Myocyte (in vitro differentiated cells): ENCODE measurements at regions not wholly inside any gene's neighbourhood (a gene's known extent, or its start where the extent isn't known, plus 50 kb on each side); places are given as distances from the start of the nearest gene placed in this dataset.
"Not testable (repeated sequence)": the region's sequence is repeated elsewhere in the genome, so short reads cannot be mapped to it uniquely, and the experiment has no call there.

Source experiments
- DNase-seq: peaks from one replicate; pipeline ENCODE4 v3.0.0-alpha.2; 2012; ENCODE audit warnings: low read depth

DNA sequence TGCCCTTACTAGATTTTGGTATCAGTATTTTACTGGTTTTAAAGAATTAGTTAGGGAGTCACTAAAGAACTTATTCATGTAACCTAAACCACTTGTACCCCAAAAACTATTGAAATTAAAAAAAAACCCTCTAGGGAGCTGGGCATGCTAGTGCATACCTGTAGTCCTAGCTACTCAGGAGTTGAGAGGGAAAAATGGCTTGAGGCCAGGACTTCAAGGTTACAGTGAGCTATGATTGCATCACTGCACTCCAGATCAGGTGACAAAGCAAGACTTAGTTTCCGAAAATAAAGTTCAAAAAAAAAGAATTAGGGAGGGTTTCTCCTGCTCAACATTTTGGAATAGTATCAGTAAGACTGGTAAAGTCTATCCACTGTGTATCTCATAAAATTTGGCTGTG lies 364.4 kb upstream of the LUZP2 start:
- DNase-seq = no peak

DNA sequence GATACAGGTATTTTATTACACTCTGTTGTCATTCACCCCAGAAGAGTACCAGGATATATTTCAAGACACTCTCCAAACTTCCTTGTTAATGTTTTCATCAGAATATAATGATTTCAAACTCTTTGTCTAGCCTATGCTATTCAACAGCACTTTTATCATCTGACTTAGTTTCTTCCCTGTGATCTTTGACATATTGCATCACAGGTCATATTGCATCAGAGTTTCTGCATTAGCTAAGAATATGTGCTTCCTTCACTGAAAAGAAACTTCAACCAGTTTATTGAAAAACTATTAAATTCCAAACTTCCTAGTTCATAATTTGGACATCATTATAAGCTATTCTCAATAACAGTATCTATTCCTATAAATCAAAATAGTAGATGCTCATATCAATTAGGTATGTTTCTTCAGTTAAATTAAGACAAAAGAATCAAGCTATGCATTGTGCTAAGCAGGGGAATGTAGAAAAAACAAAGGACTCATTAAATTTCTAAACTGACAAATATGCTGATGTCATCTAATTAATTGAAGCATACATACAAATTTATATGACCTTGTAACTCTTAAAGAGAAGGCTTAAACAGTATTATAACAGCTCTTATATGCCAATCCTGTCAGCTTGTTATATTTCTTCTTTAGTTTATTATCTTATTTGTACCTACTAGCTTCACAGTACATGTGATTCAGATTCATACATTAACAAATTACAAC lies 361.8 kb upstream of the LUZP2 start:
- no peak for DNase-seq

DNA sequence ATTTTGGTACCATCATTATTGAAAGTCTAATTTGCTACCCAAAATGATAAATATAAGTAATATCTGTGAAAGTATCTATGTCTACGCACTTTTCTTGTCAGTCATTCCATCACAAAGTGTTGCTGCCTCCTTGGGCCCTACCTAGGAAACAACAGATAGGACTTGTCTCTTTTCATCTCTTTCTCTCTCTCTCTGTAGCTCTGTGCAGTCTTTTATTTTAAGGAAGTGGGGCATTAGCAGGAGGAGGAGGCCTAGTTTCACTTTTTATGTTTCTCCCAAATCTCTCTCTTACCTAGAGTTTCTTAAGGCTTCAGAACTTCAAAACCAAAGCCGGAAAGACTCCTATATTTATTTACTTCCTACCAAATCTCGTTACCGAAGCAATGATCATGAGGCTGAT lies 354.8 kb upstream of the LUZP2 start:
- no peak for DNase-seq

DNA sequence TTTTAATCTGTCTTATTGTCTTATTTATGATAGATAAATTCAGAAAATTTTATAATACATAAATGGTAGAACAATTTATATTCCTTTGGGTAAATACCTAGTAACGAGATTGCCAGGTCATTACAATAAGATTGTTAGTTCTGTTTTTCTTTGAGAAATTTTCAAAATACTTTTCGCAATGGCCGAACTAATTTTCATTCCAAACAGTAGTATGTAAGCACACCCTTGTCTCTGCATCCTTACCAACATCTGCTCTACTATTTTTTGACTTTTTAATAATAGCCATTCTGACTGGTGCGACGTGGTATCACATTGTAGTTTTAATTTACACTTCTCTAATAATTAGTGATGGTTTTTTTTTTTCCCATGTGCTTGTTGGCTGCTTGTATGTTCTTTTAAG lies 351.4 kb upstream of the LUZP2 start:
- no peak for DNase-seq

DNA sequence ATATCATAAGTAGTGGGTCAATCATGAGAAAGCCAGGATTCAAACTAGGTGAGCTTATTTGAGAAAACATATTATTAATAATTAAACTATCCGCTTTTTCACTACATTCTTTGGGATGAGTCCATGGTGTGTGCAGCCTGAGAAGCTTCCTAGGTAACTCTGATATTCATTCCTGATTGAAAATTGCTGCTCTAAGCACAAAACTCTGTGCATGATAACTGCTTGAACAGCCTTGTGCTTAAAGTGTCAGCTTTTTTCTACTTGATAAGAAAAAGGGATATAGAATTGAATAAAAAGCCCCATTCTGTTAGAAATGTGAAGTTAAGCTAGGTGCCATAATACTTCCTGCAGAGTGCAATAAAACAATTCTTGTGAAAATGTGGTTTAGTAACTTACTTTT lies 343.5 kb upstream of the LUZP2 start:
- DNase-seq = no peak

DNA sequence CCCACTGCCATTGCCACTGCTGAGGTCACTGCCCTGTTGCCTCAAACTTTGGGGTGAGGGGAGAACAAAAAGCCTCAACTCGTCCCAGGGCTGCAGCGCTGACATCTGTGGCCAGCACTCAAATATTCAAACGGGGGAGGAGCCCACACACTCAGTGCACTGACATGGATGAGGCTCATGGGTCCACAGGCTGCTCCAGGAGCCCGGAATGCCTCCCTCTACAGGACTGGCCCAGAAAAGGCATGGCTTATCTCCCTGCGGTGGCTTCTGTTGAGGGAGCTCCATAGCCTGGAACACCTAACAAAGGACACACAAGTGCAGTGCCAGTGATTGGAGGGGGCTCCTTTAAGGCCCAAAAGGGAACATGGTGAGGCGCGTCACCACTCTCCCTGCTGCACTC lies 341.1 kb upstream of the LUZP2 start:
- DNase-seq = no peak

DNA sequence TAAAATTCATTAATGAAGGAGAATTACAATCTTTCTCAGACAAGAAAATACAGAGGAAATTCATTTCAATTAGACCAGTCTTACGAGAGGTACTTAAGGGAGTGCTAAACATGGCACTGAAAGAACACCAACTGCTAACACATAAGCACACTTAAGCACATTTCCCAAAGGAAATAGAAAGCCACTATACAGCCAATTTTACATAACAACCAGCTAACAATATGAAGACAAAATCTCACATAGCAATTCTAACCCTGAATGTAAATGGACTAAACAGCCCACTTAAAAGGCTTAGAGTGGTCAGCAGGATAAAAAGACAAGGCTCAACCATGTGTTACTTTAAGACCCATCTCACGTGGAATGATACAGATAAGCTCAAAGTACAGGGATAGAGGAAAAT lies 339.5 kb upstream of the LUZP2 start:
- DNase-seq = no peak

DNA sequence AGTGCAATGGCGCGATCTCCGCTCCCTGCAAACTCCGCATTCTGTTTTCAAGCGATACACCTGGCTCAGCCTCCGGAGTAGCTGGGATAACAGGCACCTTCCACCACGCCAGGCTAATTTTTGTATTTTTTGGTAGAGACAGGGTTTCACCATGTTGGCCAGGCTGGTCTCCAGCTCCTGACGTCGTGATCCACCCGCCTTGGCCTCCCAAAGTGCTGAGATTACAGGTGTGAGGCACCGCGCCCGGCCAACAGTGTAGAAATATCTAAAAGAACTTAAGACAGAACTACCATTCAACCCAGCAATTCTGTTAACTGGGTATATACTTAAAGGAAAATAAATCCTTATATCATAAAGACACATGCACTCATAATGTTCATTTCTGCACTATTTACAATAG lies 335.3 kb upstream of the LUZP2 start:
- DNase-seq = no peak

DNA sequence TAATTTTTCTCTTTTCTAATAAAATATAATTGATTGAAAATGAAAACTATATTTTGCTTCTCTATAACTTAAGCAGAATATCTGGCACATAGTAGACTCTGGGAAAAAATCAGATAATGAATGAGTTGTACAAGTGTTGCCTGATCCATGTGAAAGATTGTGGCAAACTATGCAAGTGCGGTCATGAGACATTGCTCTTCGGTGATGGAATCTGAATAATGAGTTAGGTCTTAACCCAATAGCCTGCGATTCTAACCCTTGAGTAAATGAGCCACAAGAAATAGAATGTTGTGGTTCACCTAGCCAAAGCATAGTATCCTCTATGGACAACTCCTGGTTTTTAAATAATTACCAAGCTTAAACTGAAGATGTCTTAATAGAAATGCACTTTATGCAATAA lies 333.7 kb upstream of the LUZP2 start:
- DNase-seq = peak; percentile 86

DNA sequence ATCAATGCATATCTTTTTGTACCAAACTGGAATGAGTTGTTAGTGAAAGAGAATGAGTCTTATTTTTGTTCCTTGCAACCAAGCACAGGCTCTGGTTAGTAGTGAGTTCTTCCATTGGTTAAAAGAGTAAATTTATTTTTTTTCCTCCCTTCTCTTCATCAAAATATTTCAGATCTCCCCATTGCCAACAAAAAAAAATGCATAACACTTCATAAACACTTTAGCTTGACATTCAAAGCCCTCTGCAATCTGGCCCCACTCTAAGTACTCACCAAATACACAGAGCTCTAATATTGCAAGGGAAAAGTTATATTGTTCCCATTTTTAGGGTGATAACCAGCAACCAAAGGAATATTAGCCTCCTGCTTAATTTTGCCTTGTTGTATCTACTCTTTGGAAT lies 333.0 kb upstream of the LUZP2 start:
- DNase-seq = no peak

DNA sequence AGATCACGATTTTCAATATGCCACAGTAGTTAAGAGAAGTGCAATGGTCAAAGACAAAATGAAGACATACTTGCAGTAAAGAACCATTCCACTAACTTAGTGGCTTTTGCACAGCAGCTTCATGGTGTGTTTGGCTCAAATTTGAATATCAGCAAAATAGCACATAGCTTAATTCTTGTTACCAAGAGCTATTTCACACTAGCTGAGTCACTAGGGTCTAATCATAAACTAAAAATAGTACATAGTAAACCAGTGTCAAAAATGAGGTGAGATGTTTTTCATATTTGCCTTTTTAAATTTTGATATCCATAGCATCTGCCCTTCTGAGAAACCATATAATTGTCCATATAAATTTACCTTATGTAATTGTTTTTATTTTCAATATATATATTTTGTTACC lies 325.0 kb upstream of the LUZP2 start:
- DNase-seq = peak; percentile 28

DNA sequence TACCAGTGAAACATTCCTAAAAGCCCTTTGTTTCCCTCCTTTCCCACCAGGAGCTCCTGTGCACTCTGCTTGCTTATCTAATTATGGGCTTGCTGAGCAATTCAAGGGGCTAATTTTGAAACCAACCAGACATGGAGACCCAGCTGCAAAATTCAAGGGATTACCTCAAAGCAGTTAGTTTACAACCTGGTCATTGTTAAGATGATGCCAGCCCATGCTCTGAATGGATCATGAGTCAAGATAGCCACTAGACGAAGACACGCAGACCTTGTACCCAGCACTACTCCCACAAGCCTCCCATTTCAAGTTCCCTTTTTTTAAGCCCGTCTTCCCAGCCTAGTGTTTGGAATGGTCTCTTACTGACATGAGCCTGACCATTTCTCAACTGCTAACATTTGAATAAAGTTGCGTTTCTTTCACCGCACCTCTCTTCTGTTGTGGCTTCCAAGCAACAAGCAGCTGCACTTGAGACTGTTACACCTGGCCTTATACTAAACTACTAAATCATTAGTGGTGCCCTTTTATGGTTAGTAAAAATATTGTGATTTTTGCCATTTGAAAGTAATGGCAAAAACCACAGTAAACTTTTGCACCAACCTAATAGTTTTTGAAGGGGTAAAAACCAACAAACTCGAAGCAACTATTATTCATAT lies 315.3 kb upstream of the LUZP2 start:
- DNase-seq = no peak

DNA sequence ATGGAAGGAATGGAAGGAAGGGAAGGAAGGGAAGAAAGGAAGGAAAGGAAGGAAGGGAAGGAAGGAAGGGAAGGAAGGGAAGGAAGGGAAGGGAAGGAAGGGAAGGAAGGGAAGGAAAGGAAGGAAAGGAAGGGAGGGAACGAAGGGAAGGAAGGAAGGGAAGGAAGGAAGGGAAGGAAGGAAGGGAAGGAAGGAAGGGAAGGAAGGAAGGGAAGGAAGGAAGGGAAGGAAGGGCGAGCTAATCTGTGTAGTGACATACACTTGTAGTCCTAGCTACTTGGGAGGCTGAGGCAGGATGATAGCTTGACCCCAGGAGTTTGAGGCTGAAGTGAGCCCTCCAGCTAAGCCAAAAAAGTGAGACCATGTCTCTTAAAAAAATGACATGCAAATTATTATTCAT lies 311.3 kb upstream of the LUZP2 start:
- not testable (repeated sequence) for DNase-seq

DNA sequence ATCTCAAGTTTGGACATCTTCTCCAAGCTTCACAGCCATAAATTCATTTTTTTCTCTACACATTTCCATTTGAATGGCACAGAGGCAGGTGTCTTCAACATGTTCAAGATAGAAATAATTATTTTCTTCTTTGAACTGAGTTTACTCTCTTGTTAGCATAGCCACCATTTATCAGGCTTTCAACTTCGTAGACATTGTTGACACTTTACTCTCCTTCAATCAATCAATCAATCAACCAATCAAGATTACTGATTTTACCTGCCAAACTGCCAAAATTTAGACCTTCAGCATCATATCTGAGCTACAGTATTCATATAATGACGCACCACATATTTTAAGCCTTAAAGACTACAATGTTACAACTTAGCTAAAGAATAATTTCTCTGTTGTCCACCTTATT lies 300.1 kb upstream of the LUZP2 start:
- no peak for DNase-seq

DNA sequence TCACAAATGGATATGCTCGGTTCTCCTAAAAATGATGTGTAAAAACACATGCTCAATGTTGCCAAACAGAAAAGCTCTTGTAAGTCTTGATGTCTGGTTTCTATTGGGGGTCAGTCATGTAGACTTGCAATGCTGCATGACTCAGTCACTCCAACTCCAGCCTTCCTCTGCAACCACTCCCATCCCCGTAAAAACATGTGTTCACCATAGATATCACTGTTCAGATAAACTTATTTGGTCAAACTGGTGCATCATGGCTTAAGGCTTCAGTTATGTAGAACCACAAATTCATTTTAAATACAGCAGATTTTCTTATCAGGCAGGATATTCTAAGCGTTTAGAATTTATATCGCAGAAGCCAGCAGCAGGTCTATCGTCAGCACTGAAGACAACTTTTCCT lies 298.4 kb upstream of the LUZP2 start:
- DNase-seq = no peak

DNA sequence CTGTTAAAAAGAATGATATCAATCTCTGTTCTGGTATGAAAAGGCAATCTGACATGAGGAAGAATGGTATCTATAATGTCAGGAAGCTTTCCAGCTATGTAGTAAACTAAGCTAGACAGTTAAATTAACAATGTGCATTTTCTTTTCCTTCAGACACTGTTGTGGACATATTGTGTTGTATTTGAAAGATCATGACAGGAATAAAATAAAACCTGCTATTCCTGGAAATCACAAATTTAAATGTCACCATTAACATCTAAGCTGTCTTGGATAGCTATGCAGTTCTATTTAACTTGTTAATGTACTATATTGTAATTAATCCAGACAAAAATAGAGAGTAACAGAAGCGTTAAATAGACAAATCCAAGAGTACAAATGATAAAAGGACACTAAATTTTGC lies 297.4 kb upstream of the LUZP2 start:
- DNase-seq = no peak

DNA sequence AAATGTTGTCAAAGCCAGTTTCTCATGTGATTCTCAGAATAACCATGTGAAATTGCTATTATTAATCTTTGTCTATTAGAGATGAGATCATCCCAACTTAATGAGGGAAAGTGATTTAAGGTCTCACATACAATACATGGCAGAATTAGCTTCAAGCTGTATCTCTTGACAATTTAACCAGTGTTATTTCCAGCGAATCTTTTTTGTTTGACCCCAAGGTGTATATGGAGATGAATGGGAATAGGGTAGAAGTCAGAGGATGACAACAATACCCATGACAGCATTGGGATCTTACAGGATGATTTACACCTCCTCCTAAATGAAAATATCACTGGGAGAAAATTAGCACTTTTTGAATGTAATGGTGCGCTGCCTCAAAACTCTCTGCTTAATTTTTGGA lies 290.8 kb upstream of the LUZP2 start:
- DNase-seq = no peak

DNA sequence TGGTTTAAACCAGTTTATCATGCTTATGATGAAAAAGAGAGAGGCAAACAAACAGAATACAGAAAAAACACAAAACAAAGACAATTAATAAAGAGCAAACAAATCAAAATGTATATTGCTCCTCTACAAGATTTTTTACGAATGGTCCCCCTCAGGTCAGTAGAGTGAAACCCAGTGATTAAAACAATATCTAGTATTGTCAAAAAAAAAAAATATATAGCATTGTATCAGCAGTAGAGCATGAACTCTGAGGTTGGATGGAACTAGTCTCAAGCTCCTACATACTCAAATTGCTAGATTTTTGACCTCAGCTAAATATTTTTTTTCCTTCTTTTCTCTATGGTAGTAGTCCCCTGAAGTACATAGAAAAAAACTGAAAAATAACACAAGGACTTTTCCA lies 290.3 kb upstream of the LUZP2 start:
- DNase-seq = no peak

DNA sequence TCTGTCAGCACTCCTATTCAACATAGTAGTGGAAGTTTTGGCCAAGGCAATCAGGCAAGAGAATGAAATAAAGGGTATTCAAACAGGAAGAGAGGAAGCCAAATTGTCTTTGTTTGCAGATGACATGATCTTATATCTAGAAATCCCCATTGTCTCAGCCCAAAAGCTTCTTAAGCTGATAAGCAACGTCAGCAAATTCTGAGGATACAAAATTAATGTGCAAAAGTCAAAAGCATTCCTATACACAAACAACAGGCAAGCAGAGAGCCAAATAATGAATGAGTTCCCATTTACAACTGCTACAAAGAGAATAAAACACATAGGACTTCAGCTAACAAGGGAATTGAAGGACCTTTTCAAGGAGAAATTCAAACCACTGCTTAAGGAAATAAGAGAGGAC lies 280.4 kb upstream of the LUZP2 start:
- no peak for DNase-seq

DNA sequence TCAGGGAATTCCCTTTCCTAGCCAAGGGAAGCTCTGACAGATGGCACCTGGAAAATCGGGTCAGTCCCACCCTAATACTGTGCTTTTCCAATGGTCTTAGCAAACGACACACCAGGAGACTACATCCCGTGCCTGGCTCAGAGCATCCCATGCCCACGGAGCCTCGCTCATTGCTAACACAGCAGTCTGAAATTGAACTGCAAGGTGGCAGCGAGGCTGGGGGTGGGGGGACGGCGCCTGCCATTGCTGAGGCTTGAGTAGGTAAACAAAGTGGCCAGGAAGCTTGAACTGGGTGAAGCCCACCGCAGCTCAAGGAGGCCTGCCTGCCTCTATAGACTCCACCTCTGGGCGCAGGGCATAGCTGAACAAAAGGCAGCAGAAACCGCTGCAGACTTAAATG lies 279.5 kb upstream of the LUZP2 start:
- not testable (repeated sequence) for DNase-seq

DNA sequence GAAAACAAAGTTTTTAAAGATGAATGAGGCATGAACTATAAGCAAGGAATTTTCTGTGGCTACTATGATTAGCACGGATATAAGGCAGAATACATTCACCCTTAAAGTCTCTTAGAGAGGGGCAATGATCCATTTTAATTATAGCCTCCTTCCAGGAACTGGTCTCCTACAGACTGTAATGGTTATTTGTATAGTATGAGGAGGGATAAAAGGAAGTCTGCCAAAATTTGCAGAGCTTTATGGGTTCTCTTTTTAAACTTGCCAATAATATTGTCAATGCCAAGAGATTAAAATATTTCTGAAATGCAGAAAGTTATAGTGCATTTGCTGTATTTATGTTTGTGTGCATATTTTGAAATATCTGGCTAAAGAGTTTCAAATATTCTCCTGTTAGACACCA lies 271.4 kb upstream of the LUZP2 start:
- no peak for DNase-seq

DNA sequence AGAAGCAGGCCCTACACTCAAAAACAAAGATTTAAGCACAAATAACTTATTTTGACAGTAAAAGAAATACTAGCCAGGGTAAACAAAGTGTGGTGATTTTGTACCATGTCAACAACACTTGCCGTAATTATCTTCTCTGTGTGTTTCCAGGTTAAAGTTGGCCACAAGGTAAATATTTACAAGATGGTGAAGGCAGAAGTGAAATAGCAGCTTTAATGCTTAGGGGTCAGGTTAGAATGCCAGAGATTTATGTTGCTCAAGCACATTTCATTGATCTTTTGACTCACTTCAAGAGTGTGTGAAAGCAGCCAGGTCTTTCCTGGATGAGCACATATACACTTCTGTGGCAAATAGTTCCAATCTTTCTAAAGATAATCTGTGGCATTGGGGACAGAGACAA lies 270.2 kb upstream of the LUZP2 start:
- no peak for DNase-seq

DNA sequence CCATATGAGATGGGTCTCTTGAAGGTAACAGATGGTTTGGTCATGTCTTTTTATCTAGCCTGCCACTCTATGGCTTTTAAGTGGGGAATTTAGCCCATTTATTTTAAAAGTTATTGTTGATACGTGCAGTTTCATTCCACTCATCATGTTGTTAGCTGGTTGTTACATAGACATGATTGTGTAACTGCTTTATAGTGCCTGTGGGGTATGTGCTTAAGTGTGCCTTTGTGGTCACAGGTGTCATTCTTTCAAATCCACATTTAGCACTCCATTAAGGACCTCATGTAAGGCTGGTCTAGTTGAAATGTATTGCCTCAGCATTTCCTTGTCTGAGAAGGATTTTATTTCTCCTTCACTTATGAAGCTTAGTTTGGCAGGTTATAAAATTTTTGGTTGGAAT lies 263.8 kb upstream of the LUZP2 start:
- no peak for DNase-seq
